HEK293 (cell line): ENCODE measurements at regions not wholly inside any gene's neighbourhood (a gene's known extent, or its start where the extent isn't known, plus 50 kb on each side); places are given as distances from the start of the nearest gene placed in this dataset.
"Not testable (repeated sequence)": the region's sequence is repeated elsewhere in the genome, so short reads cannot be mapped to it uniquely, and the experiment has no call there.

Experiments
- CTCF ChIA-PET: fragments of 350-600 bp; formaldehyde crosslinking; extraction: SDS; loops from one replicate; lab custom pipeline; 2021; ENCODE audit warnings: antibody characterized with exemption; lab: Yijun Ruan, JAX
- POLR2A ChIA-PET: fragments of 300-600 bp; formaldehyde crosslinking; extraction: SDS; loops from one replicate; lab custom pipeline; 2020; ENCODE audit warnings: antibody characterized with exemption, inconsistent platforms; lab: Yijun Ruan, JAX
- H3K27ac ChIP-seq: fragments of 200-500 bp; sonication (Bioruptor generic); 2 replicates; pipeline ENCODE4 v1.5.1; 2014; ENCODE audit warnings: low read depth, low read length, control low read depth, inconsistent platforms; ENCODE audit errors: extremely low read depth
- H3K36me3 ChIP-seq, 2 experiments: fragments of 200-500 bp in 1 of 2; sonication (Bioruptor generic) in 1 of 2; 1 replicate in 1 of 2; 2 replicates in 1 of 2; pipeline ENCODE4 v1.5.1; 2014 to 2017; ENCODE audit warnings: inconsistent platforms in 2 of 2, low read length in 2 of 2; ENCODE audit not compliant: control insufficient read depth in 2 of 2, insufficient read depth in 1 of 2
- H3K4me1 ChIP-seq: fragments of 200-500 bp; sonication (Bioruptor generic); 2 replicates; pipeline ENCODE4 v1.5.1; 2014; ENCODE audit warnings: mild to moderate bottlenecking, low read length, inconsistent platforms; ENCODE audit not compliant: control insufficient read depth, insufficient read depth
- H3K4me3 ChIP-seq: 2 replicates; pipeline ENCODE4 v1.5.1; 2011; ENCODE audit warnings: low read depth, mild to moderate bottlenecking, control low read depth, low read length, moderate library complexity
- H3K9me3 ChIP-seq: fragments of 200-500 bp; sonication (Bioruptor generic); 2 replicates; pipeline ENCODE4 v1.5.1; 2014; ENCODE audit warnings: low read depth, low read length, inconsistent platforms; ENCODE audit not compliant: control insufficient read depth, insufficient read depth
- ATF2 ChIP-seq: fragments of 450-650 bp; formaldehyde crosslinking; IDR thresholded peaks from 2 replicates; pipeline ENCODE4 v1.5.1; 2016; ENCODE audit warnings: missing biosample characterization, missing genetic modification characterization, low read depth
- BCL11A ChIP-seq: fragments of 450-650 bp; formaldehyde crosslinking; IDR thresholded peaks from 2 replicates; pipeline ENCODE4 v1.5.1; 2016; ENCODE audit warnings: low read depth, missing biosample characterization, missing genetic modification characterization
- HOXA7 ChIP-seq: sonication (generic); formaldehyde crosslinking; IDR thresholded peaks from 2 replicates; pipeline ENCODE4 v1.8.1; 2022; ENCODE audit warnings: missing genetic modification reagents, borderline replicate concordance
- SP3 ChIP-seq: fragments of 450-650 bp; formaldehyde crosslinking; IDR thresholded peaks from 2 replicates; pipeline ENCODE4 v1.5.1; 2016; ENCODE audit warnings: missing biosample characterization, missing genetic modification characterization
- ZBTB26 ChIP-seq: fragments of 450-650 bp; formaldehyde crosslinking; optimal IDR thresholded peaks from 2 replicates; pipeline ENCODE3; 2016; ENCODE audit warnings: missing biosample characterization, mild to moderate bottlenecking, missing genetic modification characterization
- ZFHX2 ChIP-seq: fragments of 450-650 bp; formaldehyde crosslinking; conservative IDR thresholded peaks from 2 replicates; pipeline ENCODE4 v1.5.1; 2016; ENCODE audit warnings: missing biosample characterization, missing genetic modification characterization
- ZFP69B ChIP-seq: fragments of 450-650 bp; formaldehyde crosslinking; IDR thresholded peaks from 2 replicates; pipeline ENCODE4 v1.5.1; 2016; ENCODE audit warnings: missing biosample characterization, missing genetic modification characterization
- ZNF138 ChIP-seq: fragments of 450-650 bp; formaldehyde crosslinking; IDR thresholded peaks from 2 replicates; pipeline ENCODE4 v1.5.1; 2016; ENCODE audit warnings: missing biosample characterization, missing genetic modification characterization, borderline replicate concordance
- ZNF324 ChIP-seq: fragments of 450-650 bp; formaldehyde crosslinking; IDR thresholded peaks from 2 replicates; pipeline ENCODE4 v1.5.1; 2016; ENCODE audit warnings: missing biosample characterization, missing genetic modification characterization
- ZNF341 ChIP-seq: fragments of 450-650 bp; formaldehyde crosslinking; IDR thresholded peaks from 2 replicates; pipeline ENCODE4; 2016; ENCODE audit warnings: low read depth, missing biosample characterization, missing genetic modification characterization
- ZNF37A ChIP-seq: fragments of 450-650 bp; IDR thresholded peaks from 2 replicates; pipeline ENCODE4 v1.5.1; 2018; ENCODE audit warnings: missing biosample characterization, missing genetic modification characterization
- ZNF449 ChIP-seq: fragments of 450-650 bp; formaldehyde crosslinking; IDR thresholded peaks from 2 replicates; pipeline ENCODE4 v1.5.1; 2017; ENCODE audit warnings: missing biosample characterization, mild to moderate bottlenecking, missing genetic modification characterization, moderate library complexity
- ZNF596 ChIP-seq: fragments of 450-650 bp; IDR thresholded peaks from 2 replicates; pipeline ENCODE4 v1.5.0; 2018; ENCODE audit warnings: missing biosample characterization, mild to moderate bottlenecking, missing genetic modification characterization, moderate library complexity
- ZNF660 ChIP-seq: fragments of 450-650 bp; IDR thresholded peaks from 2 replicates; pipeline ENCODE4 v1.5.1; 2018; ENCODE audit warnings: missing biosample characterization, mild to moderate bottlenecking, missing genetic modification characterization
- ZNF777 ChIP-seq: fragments of 450-650 bp; formaldehyde crosslinking; IDR thresholded peaks from 2 replicates; pipeline ENCODE4 v1.5.1; 2017; ENCODE audit warnings: missing biosample characterization, missing genetic modification characterization, borderline replicate concordance
- ZNF792 ChIP-seq: fragments of 450-650 bp; formaldehyde crosslinking; IDR thresholded peaks from 2 replicates; pipeline ENCODE4 v1.5.1; 2016; ENCODE audit warnings: missing biosample characterization, missing genetic modification characterization
- ZNF830 ChIP-seq: fragments of 450-650 bp; IDR thresholded peaks from 2 replicates; pipeline ENCODE4 v1.5.0; 2018; ENCODE audit warnings: missing biosample characterization, missing genetic modification characterization, low read depth, mild to moderate bottlenecking, moderate library complexity
- ZXDB ChIP-seq: fragments of 450-650 bp; formaldehyde crosslinking; IDR thresholded peaks from 2 replicates; pipeline ENCODE4 v1.5.1; 2016; ENCODE audit warnings: missing biosample characterization, missing genetic modification characterization

- CTCF ChIA-PET: no interaction called here
- TF ChIP-seq ATF2 (peak; percentile 24; the same call in 1 of the 2 replicates), ZNF138 (tag by site-specific recombination) (no peak), ZNF37A (no peak), HOXA7 (CRISPR knock-in tag) (no peak), BCL11A (tag by site-specific recombination) (no peak), ZFHX2 (tag by site-specific recombination) (peak; percentile 49), ZNF830 (tag by site-specific recombination) (no peak), ZXDB (no peak)
- POLR2A ChIA-PET: no interaction called here
Observed at GRCh38 chr5:82719368-82719767, 357.8 kb downstream of the TMEM167A start.

GRCh38 chr5:82717738-82718137 lies 359.5 kb downstream of the TMEM167A start:
- Histone ChIP-seq H3K4me1 (no peaks in the 10 kb centered on the region), H3K27ac (no peak overlapping the region), H3K9me3 (no peaks in the 10 kb centered on the region), H3K4me3 (no peak overlapping the region), H3K36me3 (no peaks in the 10 kb centered on the region)
- POLR2A ChIA-PET: no interaction called here
- TF ChIP-seq ZNF324 (tag by site-specific recombination) (no peak), ZNF792 (tag by site-specific recombination) (no peak), ZFP69B (tag by site-specific recombination) (no peak), ZNF660 (tag by site-specific recombination) (no peak), ZBTB26 (tag by site-specific recombination) (no peak), SP3 (no peak), ZNF341 (tag by site-specific recombination) (peak; percentile 27; the same call in 1 of the 2 replicates)
- CTCF ChIA-PET: no interaction called here

More at GRCh38 chr5:82719368-82719767, 357.8 kb downstream of the TMEM167A start:
- H3K4me1 ChIP-seq: no peaks in the 10 kb centered on the region
- no peak overlapping the region for H3K4me3 ChIP-seq
- H3K36me3 ChIP-seq: no peaks in the 10 kb centered on the region
- H3K27ac ChIP-seq: no peak overlapping the region
- H3K9me3 ChIP-seq: no peaks in the 10 kb centered on the region

- CTCF ChIA-PET, H3K4me3 ChIP-seq, H3K27ac ChIP-seq, H3K36me3 ChIP-seq, H3K9me3 ChIP-seq, POLR2A ChIA-PET, H3K4me1 ChIP-seq: not testable (repeated sequence)
Observed at GRCh38 chr5:82714732-82715131, 362.5 kb downstream of the TMEM167A start.

- H3K36me3 ChIP-seq: no peaks in the 10 kb centered on the region
- CTCF ChIA-PET: no interaction called here
- H3K27ac ChIP-seq: no peak overlapping the region
- TF ChIP-seq ZNF596 (peak; percentile 91), ZNF777 (tag by site-specific recombination) (no peak), ZNF449 (tag by site-specific recombination) (no peak)
- TF ChIP-seq, all 188 proteins: peak for 1
- Histone ChIP-seq H3K4me1 (no peaks in the 10 kb centered on the region), H3K9me3 (no peaks in the 10 kb centered on the region), H3K4me3 (no peak overlapping the region)
- POLR2A ChIA-PET: no interaction called here
Observed at GRCh38 chr5:82713811-82714210, 363.4 kb downstream of the TMEM167A start.
